ENCODE measurements at regions not wholly inside any gene's neighbourhood (a gene's known extent, or its start where the extent isn't known, plus 50 kb on each side); places are given as distances from the start of the nearest gene placed in this dataset.

DNA sequence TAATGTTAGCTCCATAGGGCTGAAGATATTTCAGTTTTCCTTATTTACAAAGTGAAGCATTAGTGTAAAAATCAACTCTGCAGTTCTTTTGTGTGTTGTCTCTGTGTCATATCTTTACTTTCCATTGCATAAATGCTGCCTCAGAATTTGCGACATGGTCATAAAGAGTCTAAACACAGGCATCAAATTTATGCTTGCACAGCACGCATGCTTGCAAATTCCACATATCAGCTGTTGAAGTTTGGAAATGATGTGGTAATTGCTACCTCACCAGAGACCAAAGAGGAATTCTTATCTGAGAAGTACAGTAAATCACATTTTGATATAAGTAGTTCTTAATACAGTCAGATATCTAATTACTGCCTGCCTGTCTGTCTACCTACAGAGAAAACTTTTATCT is 348.2 kb upstream of the GRM3 start:
- TF ChIP-seq EZH2 (IDR thresholded peaks at IDR 0.05; ENCODE audit: borderline replicate concordance, low read length) = no peak
- TF ChIP-seq, protein P1, sequence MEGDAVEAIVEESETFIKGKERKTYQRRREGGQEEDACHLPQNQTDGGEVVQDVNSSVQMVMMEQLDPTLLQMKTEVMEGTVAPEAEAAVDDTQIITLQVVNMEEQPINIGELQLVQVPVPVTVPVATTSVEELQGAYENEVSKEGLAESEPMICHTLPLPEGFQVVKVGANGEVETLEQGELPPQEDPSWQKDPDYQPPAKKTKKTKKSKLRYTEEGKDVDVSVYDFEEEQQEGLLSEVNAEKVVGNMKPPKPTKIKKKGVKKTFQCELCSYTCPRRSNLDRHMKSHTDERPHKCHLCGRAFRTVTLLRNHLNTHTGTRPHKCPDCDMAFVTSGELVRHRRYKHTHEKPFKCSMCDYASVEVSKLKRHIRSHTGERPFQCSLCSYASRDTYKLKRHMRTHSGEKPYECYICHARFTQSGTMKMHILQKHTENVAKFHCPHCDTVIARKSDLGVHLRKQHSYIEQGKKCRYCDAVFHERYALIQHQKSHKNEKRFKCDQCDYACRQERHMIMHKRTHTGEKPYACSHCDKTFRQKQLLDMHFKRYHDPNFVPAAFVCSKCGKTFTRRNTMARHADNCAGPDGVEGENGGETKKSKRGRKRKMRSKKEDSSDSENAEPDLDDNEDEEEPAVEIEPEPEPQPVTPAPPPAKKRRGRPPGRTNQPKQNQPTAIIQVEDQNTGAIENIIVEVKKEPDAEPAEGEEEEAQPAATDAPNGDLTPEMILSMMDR (IDR thresholded peaks at IDR 0.05; ENCODE audit: low read length) = no peak

All from OCI-LY1 (cell line).